OCI-LY7 (cell line): ENCODE measurements at regions not wholly inside any gene's neighbourhood (a gene's known extent, or its start where the extent isn't known, plus 50 kb on each side); places are given as distances from the start of the nearest gene placed in this dataset.

Source experiments
- BruUV-seq: library from RNA; stranded (reverse); fragments of 400-500 nt; replicated peaks from 2 replicates; lab custom pipeline; 2021; lab: Mats Ljungman, UMichigan
- CTCF ChIA-PET: fragments of 300-600 bp; sonication (Branson Sonifier 250); formaldehyde crosslinking; loops from one replicate; lab custom pipeline; 2022; ENCODE audit warnings: antibody characterized with exemption; ENCODE audit not compliant: unreplicated experiment; lab: Charles Lee
- POLR2A ChIA-PET: fragments of 300-600 bp; sonication (Branson Sonifier 250); formaldehyde crosslinking; loops from one replicate; lab custom pipeline; 2022; ENCODE audit warnings: antibody characterized with exemption; lab: Charles Lee
- DNase-seq: peaks from one replicate; pipeline ENCODE4 v3.0.0-alpha.2; 2015; ENCODE audit warnings: low spot score
- H2AFZ ChIP-seq: fragments of 200-600 bp; sonication (generic), shearing (Covaris generic); 2 replicates; pipeline ENCODE4 v1.6.1; 2014; ENCODE audit warnings: mild to moderate bottlenecking, antibody characterized with exemption, low read length, moderate library complexity
- H3K27ac ChIP-seq: fragments of 200-600 bp; sonication (generic); 2 replicates; pipeline ENCODE4 v1.5.1; 2014; ENCODE audit warnings: mixed run types, low read depth, mild to moderate bottlenecking, moderate library complexity, low read length, inconsistent platforms; ENCODE audit not compliant: poor library complexity, severe bottlenecking
- H3K36me3 ChIP-seq: fragments of 200-600 bp; sonication (generic); 2 replicates; pipeline ENCODE4 v1.6.1; 2014; ENCODE audit warnings: mild to moderate bottlenecking, antibody characterized with exemption, low read length, moderate library complexity, mixed read lengths; ENCODE audit not compliant: insufficient read depth
- H3K4me1 ChIP-seq: fragments of 200-600 bp; sonication (generic); 2 replicates; pipeline ENCODE4 v1.5.1; 2014; ENCODE audit warnings: mild to moderate bottlenecking, low read length; ENCODE audit not compliant: insufficient read depth, poor library complexity, severe bottlenecking
- H3K4me2 ChIP-seq: fragments of 200-600 bp; sonication (generic); 2 replicates; pipeline ENCODE4 v1.6.1; 2014; ENCODE audit warnings: mild to moderate bottlenecking, low read length
- H3K4me3 ChIP-seq: fragments of 200-600 bp; sonication (generic); 2 replicates; pipeline ENCODE4 v1.5.1; 2014; ENCODE audit warnings: mild to moderate bottlenecking, low read depth, low read length; ENCODE audit not compliant: poor library complexity, severe bottlenecking
- H3K79me2 ChIP-seq: fragments of 200-600 bp; sonication (generic); 2 replicates; pipeline ENCODE4 v1.6.1; 2016; ENCODE audit warnings: low read depth, mild to moderate bottlenecking, low read length, moderate library complexity, mixed read lengths; ENCODE audit not compliant: insufficient read depth
- H3K9me2 ChIP-seq: fragments of 200-600 bp; sonication (generic); 2 replicates; pipeline ENCODE4 v1.6.1; 2016; ENCODE audit warnings: mild to moderate bottlenecking, low read length, mixed read lengths; ENCODE audit not compliant: insufficient read depth
- H3K9me3 ChIP-seq: fragments of 200-600 bp; sonication (generic); 2 replicates; pipeline ENCODE4 v1.6.1; 2014; ENCODE audit warnings: mild to moderate bottlenecking, mixed run types, low read length, mixed read lengths
- H4K20me1 ChIP-seq: fragments of 200-600 bp; sonication (generic); 2 replicates; pipeline ENCODE4 v1.6.1; 2014; ENCODE audit warnings: mild to moderate bottlenecking, antibody characterized with exemption, low read length, moderate library complexity, mixed read lengths; ENCODE audit not compliant: insufficient read depth
- CTCF ChIP-seq: fragments of 200-600 bp; sonication (generic); conservative IDR thresholded peaks from 2 replicates; pipeline ENCODE4 v1.5.1; 2014; ENCODE audit warnings: mild to moderate bottlenecking, antibody characterized with exemption, low read length, moderate library complexity, mixed read lengths
- EZH2phosphoT487 ChIP-seq: fragments of 200-600 bp; sonication (generic); IDR thresholded peaks from 2 replicates; pipeline ENCODE4 v1.6.1; 2018; ENCODE audit warnings: low read depth, borderline replicate concordance, mild to moderate bottlenecking, mixed run types, antibody characterized with exemption, low read length, moderate library complexity, mixed read lengths
- intact Hi-C: fragments of 100-400 bp; cut with micrococcal nuclease; formaldehyde crosslinking; loops from one replicate; pipeline ENCODE4 v1.10.0; 2022; ENCODE audit not compliant: unreplicated experiment

GRCh38 chr3:164465172-164465571 lies 613.1 kb downstream of the SI start:
- POLR2A ChIA-PET, result interaction anchor here (1.0 kb wide), 1 partner anchor 15 kb away, joined by 3 read pairs; no protein-coding TSS in a partner anchor
- BruUV-seq, result no TSS peak

GRCh38 chr3:164460851-164461250 lies 617.4 kb downstream of the SI start:
- H3K79me2 ChIP-seq, result no peaks in the 10 kb centered on the region
- H3K27ac ChIP-seq, result no peak overlapping the region
- no peak for DNase-seq
- H3K9me3 ChIP-seq, result no peaks in the 10 kb centered on the region
- no peaks in the 10 kb centered on the region for H4K20me1 ChIP-seq
- ChIA-PET CTCF (no interaction called here), POLR2A (interaction anchor here (0.7 to 1.3 kb wide), 3 partner anchors 10 to 100 kb away, joined by 3 to 5 read pairs (median 4); no protein-coding TSS in a partner anchor)
- no peak overlapping the region for H2AFZ ChIP-seq
- H3K4me1 ChIP-seq, result no peaks in the 10 kb centered on the region
- TF ChIP-seq EZH2phosphoT487 (no peak), CTCF (no peak)
- H3K4me3 ChIP-seq, result no peak overlapping the region
- no peaks in the 10 kb centered on the region for H3K36me3 ChIP-seq
- no peak overlapping the region for H3K4me2 ChIP-seq
- intact Hi-C loops, result no loop called here
- no TSS peak for BruUV-seq
- no peaks in the 10 kb centered on the region for H3K9me2 ChIP-seq

More at GRCh38 chr3:164465172-164465571, 613.1 kb downstream of the SI start:
- H3K9me2 ChIP-seq, result no peaks in the 10 kb centered on the region
- CTCF ChIA-PET, result no interaction called here
- no peak overlapping the region for H3K4me2 ChIP-seq
- no peaks in the 10 kb centered on the region for H3K79me2 ChIP-seq
- H4K20me1 ChIP-seq, result no peaks in the 10 kb centered on the region
- H3K27ac ChIP-seq, result no peak overlapping the region
- intact Hi-C loops, result no loop called here
- no peak overlapping the region for H3K4me3 ChIP-seq
- TF ChIP-seq EZH2phosphoT487 (no peak), CTCF (no peak)
- no peaks in the 10 kb centered on the region for H3K4me1 ChIP-seq
- H2AFZ ChIP-seq, result no peak overlapping the region
- H3K9me3 ChIP-seq, result peaks cover 4% of the 10 kb centered on the region
- no peaks in the 10 kb centered on the region for H3K36me3 ChIP-seq
- DNase-seq, result no peak

GRCh38 chr3:164459521-164460151 lies 618.7 kb downstream of the SI start:
- Histone ChIP-seq H3K9me2 (no peaks in the 10 kb centered on the region), H4K20me1 (no peaks in the 10 kb centered on the region), H3K36me3 (no peaks in the 10 kb centered on the region), H3K9me3 (no peaks in the 10 kb centered on the region), H3K4me1 (no peaks in the 10 kb centered on the region), H3K79me2 (no peaks in the 10 kb centered on the region), H3K4me3 (no peak overlapping the region), H3K4me2 (no peak overlapping the region), H3K27ac (no peak overlapping the region), H2AFZ (no peak overlapping the region)
- BruUV-seq, result no TSS peak
- CTCF ChIA-PET, result no interaction called here
- POLR2A ChIA-PET, result interaction anchor here (1.0 to 1.3 kb wide), 2 partner anchors 9 to 38 kb away, joined by 4 to 5 read pairs; no protein-coding TSS in a partner anchor
- TF ChIP-seq CTCF (no peak), EZH2phosphoT487 (no peak)
- intact Hi-C loops, result no loop called here
- no peak for DNase-seq
